Esophagus muscularis mucosa (tissue), 4 donors: ENCODE measurements at regions not wholly inside any gene's neighbourhood (a gene's known extent, or its start where the extent isn't known, plus 50 kb on each side); places are given as distances from the start of the nearest gene placed in this dataset.

ENCODE experiments used
- CTCF ChIP-seq, 3 experiments: fragments of 200-600 bp in 2 of 3; fragments of 450-650 bp in 1 of 3; sonication (generic) in 2 of 3; IDR thresholded peaks; one replicate each; pipeline ENCODE4 v1.5.1; 2017 to 2019; ENCODE audit warnings: antibody characterized with exemption in 3 of 3, mild to moderate bottlenecking in 2 of 3, moderate library complexity in 1 of 3
- EP300 ChIP-seq: sonication (generic); formaldehyde crosslinking; IDR thresholded peaks from one replicate; pipeline ENCODE4 v1.6.1; 2017; ENCODE audit warnings: antibody characterized with exemption
- POLR2A ChIP-seq: fragments of 450-650 bp; IDR thresholded peaks from one replicate; pipeline ENCODE4 v1.6.1; 2017; ENCODE audit warnings: antibody characterized with exemption, moderate library complexity, mild to moderate bottlenecking, low read depth
- POLR2AphosphoS5 ChIP-seq, 2 donors: sonication (generic); formaldehyde crosslinking; IDR thresholded peaks; one replicate each; pipeline ENCODE4 v1.6.1; 2017; ENCODE audit warnings: antibody characterized with exemption in 2 of 2

- no peak for TF ChIP-seq CTCF (IDR thresholded peaks at IDR 0.05)
- no peak for TF ChIP-seq POLR2AphosphoS5 (IDR thresholded peaks at IDR 0.05)
- no peak for TF ChIP-seq POLR2A
- no peak for TF ChIP-seq EP300
Observed at GRCh38 chr5:92561411-92561959, 1019.5 kb downstream of the NR2F1-AS1 start.
